LNCaP clone FGC (cell line): ENCODE measurements at regions not wholly inside any gene's neighbourhood (a gene's known extent, or its start where the extent isn't known, plus 50 kb on each side); places are given as distances from the start of the nearest gene placed in this dataset.

Source experiments
- DNase-seq: peaks from one replicate; pipeline ENCODE4 v3.0.0-alpha.2; 2011; ENCODE audit warnings: low read depth
- H3K4me3 ChIP-seq: 2 replicates; pipeline ENCODE4 v1.5.1; 2011; ENCODE audit warnings: mild to moderate bottlenecking, low read depth, low read length, control low read depth
- CTCF ChIP-seq: IDR thresholded peaks from 2 replicates; pipeline ENCODE4 v1.5.1; 2012; ENCODE audit warnings: mild to moderate bottlenecking; ENCODE audit not compliant: control insufficient read depth, insufficient read depth; ENCODE audit errors: extremely low read depth

GRCh38 chr2:217065695-217066405 lies 206.0 kb upstream of the TNP1 start:
- TF ChIP-seq CTCF = no peak
- H3K4me3 ChIP-seq = no peak overlapping the region
- DNase-seq = no peak

GRCh38 chr2:217065012-217065290 lies 205.1 kb upstream of the TNP1 start:
- no peak for TF ChIP-seq CTCF
- H3K4me3 ChIP-seq = no peak overlapping the region
- DNase-seq = no peak

GRCh38 chr2:217064234-217065011 lies 204.6 kb upstream of the TNP1 start:
- TF ChIP-seq CTCF = no peak
- no peak overlapping the region for H3K4me3 ChIP-seq
- no peak for DNase-seq

GRCh38 chr2:217063238-217063755 lies 203.4 kb upstream of the TNP1 start:
- TF ChIP-seq CTCF = no peak

GRCh38 chr2:217062768-217063167 lies 202.9 kb upstream of the TNP1 start:
- H3K4me3 ChIP-seq = no peak overlapping the region
- DNase-seq = no peak
- TF ChIP-seq CTCF = no peak

More at GRCh38 chr2:217063238-217063755, 203.4 kb upstream of the TNP1 start:
- DNase-seq = no peak
- H3K4me3 ChIP-seq = no peak overlapping the region

- no peak for DNase-seq
- H3K4me3 ChIP-seq = no peak overlapping the region
- TF ChIP-seq CTCF = no peak
Measured at GRCh38 chr2:217061916-217062505, 202.1 kb upstream of the TNP1 start.
